GM21515 (cell line): ENCODE measurements at regions not wholly inside any gene's neighbourhood (a gene's known extent, or its start where the extent isn't known, plus 50 kb on each side); places are given as distances from the start of the nearest gene placed in this dataset.

Experiments
- ATAC-seq: cut with Tn5 transposase; IDR thresholded peaks from one replicate; pipeline ENCODE4 v1.9.1; 2021; ENCODE audit not compliant: unreplicated experiment

- no peak for ATAC-seq
Observed at GRCh38 chr4:129645461-129645860, 549.5 kb downstream of the C4orf33 start.

GRCh38 chr4:129668092-129668491 is 572.1 kb downstream of the C4orf33 start:
- no peak for ATAC-seq

GRCh38 chr4:129672941-129673340 is 577.0 kb downstream of the C4orf33 start:
- ATAC-seq: no peak

GRCh38 chr4:129675036-129675435 is 579.1 kb downstream of the C4orf33 start:
- no peak for ATAC-seq

- ATAC-seq: no peak
Observed at GRCh38 chr4:129676934-129677333, 581.0 kb downstream of the C4orf33 start.

- ATAC-seq: no peak
Observed at GRCh38 chr4:129682586-129682985, 586.6 kb downstream of the C4orf33 start.

GRCh38 chr4:129707949-129708348 is 612.0 kb downstream of the C4orf33 start:
- ATAC-seq: no peak

- ATAC-seq: no peak
Observed at GRCh38 chr4:129708784-129709183, 612.8 kb downstream of the C4orf33 start.

GRCh38 chr4:129738175-129738574 is 642.2 kb downstream of the C4orf33 start:
- no peak for ATAC-seq

GRCh38 chr4:129747756-129748155 is 651.8 kb downstream of the C4orf33 start:
- ATAC-seq: no peak

GRCh38 chr4:129748991-129749390 is 653.0 kb downstream of the C4orf33 start:
- no peak for ATAC-seq

- ATAC-seq: no peak
Observed at GRCh38 chr4:129751646-129752045, 655.7 kb downstream of the C4orf33 start.

- no peak for ATAC-seq
Observed at GRCh38 chr4:129783596-129783995, 687.6 kb downstream of the C4orf33 start.

- no peak for ATAC-seq
Observed at GRCh38 chr4:129788486-129788885, 692.5 kb downstream of the C4orf33 start.

- no peak for ATAC-seq
Observed at GRCh38 chr4:129804461-129804981, 708.6 kb downstream of the C4orf33 start.

GRCh38 chr4:129806986-129807385 is 711.0 kb downstream of the C4orf33 start:
- ATAC-seq: no peak

GRCh38 chr4:129808242-129808641 is 712.3 kb downstream of the C4orf33 start:
- ATAC-seq: no peak

- no peak for ATAC-seq
Observed at GRCh38 chr4:129821073-129821472, 725.1 kb downstream of the C4orf33 start.

- ATAC-seq: no peak
Observed at GRCh38 chr4:129821963-129822362, 726.0 kb downstream of the C4orf33 start.

- ATAC-seq: no peak
Observed at GRCh38 chr4:129822701-129823100, 726.7 kb downstream of the C4orf33 start.

GRCh38 chr4:129823105-129823504 is 727.2 kb downstream of the C4orf33 start:
- no peak for ATAC-seq

GRCh38 chr4:129829373-129829772 is 733.4 kb downstream of the C4orf33 start:
- no peak for ATAC-seq

GRCh38 chr4:129839687-129840086 is 743.7 kb downstream of the C4orf33 start:
- ATAC-seq: no peak

GRCh38 chr4:129842096-129842495 is 746.1 kb downstream of the C4orf33 start:
- ATAC-seq: no peak
